WTC11 (cell line): ENCODE measurements at regions not wholly inside any gene's neighbourhood (a gene's known extent, or its start where the extent isn't known, plus 50 kb on each side); places are given as distances from the start of the nearest gene placed in this dataset.
A peak's percentile ranks its signal among the peaks of the same experiment; 100 is the strongest.

Experiments
- ATAC-seq: fragments of 200-7000 bp; cut with Tn5 transposase; 2 replicates; pipeline ENCODE4 v1.10.0; 2021; ENCODE audit warnings: mild to moderate bottlenecking, moderate library complexity
- CTCF ChIA-PET: fragments of 300-600 bp; sonication (Branson Sonifier 250); formaldehyde crosslinking; loops from one replicate; lab custom pipeline; 2021; ENCODE audit warnings: antibody characterized with exemption; lab: Charles Lee
- POLR2A ChIA-PET: fragments of 350-600 bp; sonication (Branson Sonifier 250); formaldehyde crosslinking; loops from one replicate; lab custom pipeline; 2021; ENCODE audit warnings: antibody characterized with exemption; lab: Charles Lee
- DNase-seq: peaks from one replicate; pipeline ENCODE4 v3.0.0; 2021; ENCODE audit warnings: low spot score
- H3K27ac Mint-ChIP-seq: 2 replicates; pipeline ENCODE4 v1.8.0; 2021; ENCODE audit warnings: mixed read lengths
- H3K27me3 Mint-ChIP-seq: 2 replicates; pipeline ENCODE4 v1.8.0; 2021; ENCODE audit warnings: low read depth, mild to moderate bottlenecking, moderate library complexity, mixed read lengths
- H3K36me3 Mint-ChIP-seq: 2 replicates; pipeline ENCODE4 v1.8.0; 2021; ENCODE audit warnings: mixed read lengths
- H3K4me1 Mint-ChIP-seq: 2 replicates; pipeline ENCODE4 v1.8.0; 2022; ENCODE audit warnings: mixed read lengths
- H3K4me3 Mint-ChIP-seq: 2 replicates; pipeline ENCODE4 v1.8.0; 2021; ENCODE audit warnings: mild to moderate bottlenecking, moderate library complexity, mixed read lengths
- H3K9me3 Mint-ChIP-seq: 2 replicates; pipeline ENCODE4 v1.8.0; 2021; ENCODE audit warnings: mixed read lengths
- E2F4 ChIP-seq: sonication (generic); formaldehyde crosslinking; IDR thresholded peaks from 2 replicates; pipeline ENCODE4 v1.8.1; 2022; ENCODE audit warnings: low read depth, mild to moderate bottlenecking, moderate library complexity, missing genetic modification reagents, borderline replicate concordance
- IRF1 ChIP-seq: sonication (generic); formaldehyde crosslinking; IDR thresholded peaks from 2 replicates; pipeline ENCODE4 v1.8.0; 2023; ENCODE audit warnings: missing genetic modification reagents
- KAT7 ChIP-seq: sonication (generic); formaldehyde crosslinking; IDR thresholded peaks from 2 replicates; pipeline ENCODE4 v1.8.1; 2023; ENCODE audit warnings: missing genetic modification reagents, mild to moderate bottlenecking, borderline replicate concordance
- NR2C2 ChIP-seq: sonication (generic); formaldehyde crosslinking; IDR thresholded peaks from 2 replicates; pipeline ENCODE4 v1.8.0; 2022; ENCODE audit warnings: mild to moderate bottlenecking, missing genetic modification reagents
- SOX15 ChIP-seq: fragments of 250-450 bp; sonication (Bioruptor Pico); IDR thresholded peaks from 2 replicates; pipeline ENCODE4 v1.9.0; 2021; ENCODE audit warnings: mild to moderate bottlenecking
- USF2 ChIP-seq: sonication (generic); formaldehyde crosslinking; IDR thresholded peaks from 2 replicates; pipeline ENCODE4 v1.8.1; 2023; ENCODE audit warnings: mild to moderate bottlenecking, missing genetic modification reagents, moderate library complexity
- ZMAT4 ChIP-seq: fragments of 250-450 bp; sonication (Bioruptor Pico); IDR thresholded peaks from 2 replicates; pipeline ENCODE4 v1.9.0; 2021; ENCODE audit warnings: mild to moderate bottlenecking
- ZNF396 ChIP-seq: fragments of 250-450 bp; sonication (Bioruptor Pico); IDR thresholded peaks from 2 replicates; pipeline ENCODE4 v1.8.0; 2021; ENCODE audit warnings: mild to moderate bottlenecking, moderate library complexity, borderline replicate concordance
- ZNF425 ChIP-seq: fragments of 250-450 bp; sonication (Bioruptor Pico); conservative IDR thresholded peaks from 2 replicates; pipeline ENCODE4 v1.9.0; 2021; ENCODE audit warnings: mild to moderate bottlenecking
- ZNF532 ChIP-seq: fragments of 250-450 bp; sonication (Bioruptor Pico); IDR thresholded peaks from 2 replicates; pipeline ENCODE4 v1.9.0; 2021; ENCODE audit warnings: mild to moderate bottlenecking, borderline replicate concordance
- TF ChIP-seq, protein P1 (sequence below): sonication (generic); formaldehyde crosslinking; IDR thresholded peaks from 2 replicates; pipeline ENCODE4 v1.8.0; 2022; ENCODE audit warnings: mild to moderate bottlenecking, missing genetic modification reagents
- TF ChIP-seq, protein P2 (sequence below): fragments of 250-450 bp; sonication (Bioruptor Pico); IDR thresholded peaks from 2 replicates; pipeline ENCODE4 v1.9.0; 2021; ENCODE audit warnings: moderate library complexity, mild to moderate bottlenecking, inconsistent platforms, borderline replicate concordance

DNA sequence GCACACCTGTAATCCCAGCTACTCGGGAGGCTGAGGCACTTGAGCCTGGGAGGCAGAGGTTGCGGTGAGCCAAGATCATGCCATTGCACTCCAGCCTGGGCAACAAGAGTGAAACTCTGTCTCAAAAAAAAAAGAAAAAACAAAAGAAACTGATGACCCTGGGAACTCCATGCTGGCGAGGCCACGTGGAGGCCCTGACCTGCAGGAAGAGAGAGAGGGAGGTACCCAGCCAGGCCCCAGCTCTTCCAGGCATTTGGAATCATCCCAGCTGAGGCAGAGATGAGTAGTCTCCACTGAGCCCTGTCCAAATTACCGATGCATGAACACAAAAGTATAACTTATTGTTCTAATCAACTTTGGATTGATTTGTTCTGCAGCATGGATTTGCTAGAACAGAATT, 132.0 kb upstream of the ZBTB40 start (continued):
- no peak for TF ChIP-seq ZNF532
- no peak for TF ChIP-seq NR2C2 (CRISPR knock-in tag)
- no peak for TF ChIP-seq IRF1

GRCh38 chr1:22320587-22321344, 130.9 kb upstream of the ZBTB40 start:
- H3K4me1 Mint-ChIP-seq = peaks cover 41% of the 10 kb centered on the region
- H3K9me3 Mint-ChIP-seq = 0 out of 2 replicates have a peak, but pooled peaks cover 3% of the 10 kb centered on the region
- H3K36me3 Mint-ChIP-seq = no peaks in the 10 kb centered on the region
- ChIA-PET CTCF (interaction anchor here (0.6 to 1.6 kb wide), 6 partner anchors 29 to 96 kb away, joined by 3 to 11 read pairs (median 3); no protein-coding TSS in a partner anchor), POLR2A (interaction anchor here (0.8 kb wide), 1 partner anchor 30 kb away, joined by 3 read pairs; no protein-coding TSS in a partner anchor)
- DNase-seq (no peak), ATAC-seq (peak; percentile 44)
- peaks cover 16% of the 10 kb centered on the region for H3K27me3 Mint-ChIP-seq
- no peak overlapping the region for H3K27ac Mint-ChIP-seq
- TF ChIP-seq, protein P1, sequence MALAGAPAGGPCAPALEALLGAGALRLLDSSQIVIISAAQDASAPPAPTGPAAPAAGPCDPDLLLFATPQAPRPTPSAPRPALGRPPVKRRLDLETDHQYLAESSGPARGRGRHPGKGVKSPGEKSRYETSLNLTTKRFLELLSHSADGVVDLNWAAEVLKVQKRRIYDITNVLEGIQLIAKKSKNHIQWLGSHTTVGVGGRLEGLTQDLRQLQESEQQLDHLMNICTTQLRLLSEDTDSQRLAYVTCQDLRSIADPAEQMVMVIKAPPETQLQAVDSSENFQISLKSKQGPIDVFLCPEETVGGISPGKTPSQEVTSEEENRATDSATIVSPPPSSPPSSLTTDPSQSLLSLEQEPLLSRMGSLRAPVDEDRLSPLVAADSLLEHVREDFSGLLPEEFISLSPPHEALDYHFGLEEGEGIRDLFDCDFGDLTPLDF = no peak
- TF ChIP-seq, all 79 proteins: peak for 0
- H3K4me3 Mint-ChIP-seq = no peak overlapping the region

- TF ChIP-seq SOX15 (CRISPR knock-in tag) (no peak), KAT7 (no peak), ZMAT4 (no peak), ZNF396 (CRISPR knock-in tag) (no peak)
- DNase-seq (no peak), ATAC-seq (no peak)
- Mint-ChIP-seq H3K27me3 (peaks cover 16% of the 10 kb centered on the region), H3K9me3 (0 out of 2 replicates have a peak, but pooled peaks cover 3% of the 10 kb centered on the region), H3K36me3 (no peaks in the 10 kb centered on the region), H3K4me1 (peaks cover 39% of the 10 kb centered on the region), H3K4me3 (no peak overlapping the region), H3K27ac (no peak overlapping the region)
- ChIA-PET CTCF (interaction anchor here (1.6 kb wide), 1 partner anchor 95 kb away, joined by 11 read pairs; no protein-coding TSS in a partner anchor), POLR2A (no interaction called here)
Observed at GRCh38 chr1:22321917-22322316, 129.7 kb upstream of the ZBTB40 start.

DNA sequence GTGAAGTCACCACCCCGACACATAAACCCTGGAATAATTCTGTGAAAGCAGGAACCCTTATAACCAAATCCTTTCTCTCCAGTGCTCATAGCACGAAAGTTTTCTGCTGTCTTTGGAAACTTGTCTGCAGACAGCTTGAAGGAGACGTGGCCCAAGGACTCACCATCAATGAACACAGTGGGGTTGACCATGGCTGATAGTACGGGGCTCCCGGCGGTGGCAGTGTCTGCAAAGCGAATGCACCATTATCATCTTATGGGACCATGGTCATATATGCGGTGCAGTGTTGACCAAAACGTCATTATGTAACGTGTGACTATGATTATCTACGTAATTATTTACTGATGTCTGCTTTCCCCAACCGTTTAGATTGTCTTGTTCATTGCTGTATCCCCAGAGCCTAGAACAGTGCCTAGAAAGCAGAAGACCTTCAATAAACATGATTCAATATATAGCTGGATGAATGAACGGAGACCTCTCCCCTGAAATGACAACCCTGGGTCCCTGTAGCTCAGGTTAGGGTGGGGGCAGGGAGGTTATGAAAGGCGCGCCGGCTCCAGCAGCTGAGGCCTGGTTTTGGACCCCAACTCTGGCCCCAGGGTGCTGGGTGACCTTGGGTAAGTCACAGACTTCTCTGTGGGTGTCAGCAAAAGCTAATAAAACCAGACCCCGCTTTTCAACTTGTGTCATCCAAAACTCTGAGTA, 128.4 kb upstream of the ZBTB40 start:
- H3K4me1 Mint-ChIP-seq = peaks cover 31% of the 10 kb centered on the region
- peaks cover 16% of the 10 kb centered on the region for H3K27me3 Mint-ChIP-seq
- H3K27ac Mint-ChIP-seq = no peak overlapping the region
- ATAC-seq = no peak
- no peak overlapping the region for H3K4me3 Mint-ChIP-seq
- POLR2A ChIA-PET = no interaction called here
- CTCF ChIA-PET = no interaction called here
- no peaks in the 10 kb centered on the region for H3K36me3 Mint-ChIP-seq
- no peak for DNase-seq
- 0 out of 2 replicates have a peak, but pooled peaks cover 3% of the 10 kb centered on the region for H3K9me3 Mint-ChIP-seq
- TF ChIP-seq USF2 = no peak
- no peak for TF ChIP-seq E2F4 (CRISPR knock-in tag)
- no peak for TF ChIP-seq ZNF425
- TF ChIP-seq, protein P2, sequence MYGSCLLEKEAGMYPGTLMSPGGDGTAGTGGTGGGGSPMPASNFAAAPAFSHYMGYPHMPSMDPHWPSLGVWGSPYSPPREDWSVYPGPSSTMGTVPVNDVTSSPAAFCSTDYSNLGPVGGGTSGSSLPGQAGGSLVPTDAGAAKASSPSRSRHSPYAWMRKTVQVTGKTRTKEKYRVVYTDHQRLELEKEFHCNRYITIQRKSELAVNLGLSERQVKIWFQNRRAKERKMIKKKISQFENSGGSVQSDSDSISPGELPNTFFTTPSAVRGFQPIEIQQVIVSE = no peak
